ENCODE measurements at regions not wholly inside any gene's neighbourhood (a gene's known extent, or its start where the extent isn't known, plus 50 kb on each side); places are given as distances from the start of the nearest gene placed in this dataset.

DNA sequence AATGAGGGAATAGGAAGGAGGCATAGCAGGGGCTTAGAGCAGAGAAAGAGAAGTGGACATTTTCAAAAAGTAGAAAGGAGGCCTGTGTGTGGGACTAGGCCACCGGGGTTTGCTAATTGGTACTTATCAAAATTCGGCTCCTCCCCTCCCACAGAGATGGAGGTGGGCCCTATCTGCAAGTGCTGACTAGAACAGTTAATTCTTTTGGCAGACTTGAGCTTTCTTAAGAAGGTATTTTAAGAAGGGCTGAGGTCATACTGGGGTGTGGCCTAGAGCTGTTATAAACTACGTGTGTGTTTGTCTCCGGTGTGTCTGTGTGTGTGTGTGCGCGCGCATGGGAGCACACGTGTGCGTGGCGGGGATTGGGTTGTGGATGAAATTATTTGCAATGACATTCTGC lies 1086.5 kb downstream of the EFNA5 start:
- no peak for DNase-seq (ENCODE audit: low read depth)
- H3K4me3 ChIP-seq (ENCODE audit: low read depth, low read length) = no peak overlapping the region
- TF ChIP-seq, protein P1, sequence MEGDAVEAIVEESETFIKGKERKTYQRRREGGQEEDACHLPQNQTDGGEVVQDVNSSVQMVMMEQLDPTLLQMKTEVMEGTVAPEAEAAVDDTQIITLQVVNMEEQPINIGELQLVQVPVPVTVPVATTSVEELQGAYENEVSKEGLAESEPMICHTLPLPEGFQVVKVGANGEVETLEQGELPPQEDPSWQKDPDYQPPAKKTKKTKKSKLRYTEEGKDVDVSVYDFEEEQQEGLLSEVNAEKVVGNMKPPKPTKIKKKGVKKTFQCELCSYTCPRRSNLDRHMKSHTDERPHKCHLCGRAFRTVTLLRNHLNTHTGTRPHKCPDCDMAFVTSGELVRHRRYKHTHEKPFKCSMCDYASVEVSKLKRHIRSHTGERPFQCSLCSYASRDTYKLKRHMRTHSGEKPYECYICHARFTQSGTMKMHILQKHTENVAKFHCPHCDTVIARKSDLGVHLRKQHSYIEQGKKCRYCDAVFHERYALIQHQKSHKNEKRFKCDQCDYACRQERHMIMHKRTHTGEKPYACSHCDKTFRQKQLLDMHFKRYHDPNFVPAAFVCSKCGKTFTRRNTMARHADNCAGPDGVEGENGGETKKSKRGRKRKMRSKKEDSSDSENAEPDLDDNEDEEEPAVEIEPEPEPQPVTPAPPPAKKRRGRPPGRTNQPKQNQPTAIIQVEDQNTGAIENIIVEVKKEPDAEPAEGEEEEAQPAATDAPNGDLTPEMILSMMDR (conservative IDR thresholded peaks at IDR 0.05; ENCODE audit: low read depth, low read length) = no peak

- TF ChIP-seq, protein P1 (conservative IDR thresholded peaks at IDR 0.05; ENCODE audit: low read depth, low read length) = no peak
- H3K4me3 ChIP-seq (ENCODE audit: low read depth, low read length) = no peak overlapping the region
- DNase-seq (ENCODE audit: low read depth) = no peak
Measured at GRCh38 chr5:106578736-106579135, 1092.0 kb downstream of the EFNA5 start.

- DNase-seq (ENCODE audit: low read depth) = no peak
- TF ChIP-seq, protein P1 (conservative IDR thresholded peaks at IDR 0.05; ENCODE audit: low read depth, low read length) = no peak
- no peak overlapping the region for H3K4me3 ChIP-seq (ENCODE audit: low read depth, low read length)
Measured at GRCh38 chr5:106574820-106575219, 1095.9 kb downstream of the EFNA5 start.

DNA sequence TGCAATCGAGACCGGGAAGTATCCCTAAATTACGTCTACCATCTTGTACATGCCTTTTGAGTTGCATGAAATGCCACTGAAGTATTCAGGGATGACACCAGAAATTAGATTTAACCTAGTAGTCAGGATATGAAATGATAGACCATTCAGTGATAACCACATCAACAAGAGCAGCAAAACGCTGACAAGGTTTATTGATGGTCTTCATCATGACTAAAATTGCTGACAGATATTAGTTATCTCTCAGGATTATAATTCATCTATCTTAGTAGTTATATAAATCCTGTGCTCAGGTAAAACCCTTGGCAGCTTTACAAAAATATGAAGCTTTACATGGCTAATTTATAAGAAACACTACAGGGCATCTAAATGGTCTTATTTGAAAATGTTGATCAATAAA lies 1104.7 kb downstream of the EFNA5 start:
- TF ChIP-seq, protein P1 (conservative IDR thresholded peaks at IDR 0.05; ENCODE audit: low read depth, low read length) = no peak
- DNase-seq (ENCODE audit: low read depth) = no peak
- H3K4me3 ChIP-seq (ENCODE audit: low read depth, low read length) = no peak overlapping the region

GRCh38 chr5:106545325-106545724 lies 1125.4 kb downstream of the EFNA5 start:
- H3K4me3 ChIP-seq (ENCODE audit: low read depth, low read length) = no peak overlapping the region
- TF ChIP-seq, protein P1 (conservative IDR thresholded peaks at IDR 0.05; ENCODE audit: low read depth, low read length) = no peak
- DNase-seq (ENCODE audit: low read depth) = no peak

DNA sequence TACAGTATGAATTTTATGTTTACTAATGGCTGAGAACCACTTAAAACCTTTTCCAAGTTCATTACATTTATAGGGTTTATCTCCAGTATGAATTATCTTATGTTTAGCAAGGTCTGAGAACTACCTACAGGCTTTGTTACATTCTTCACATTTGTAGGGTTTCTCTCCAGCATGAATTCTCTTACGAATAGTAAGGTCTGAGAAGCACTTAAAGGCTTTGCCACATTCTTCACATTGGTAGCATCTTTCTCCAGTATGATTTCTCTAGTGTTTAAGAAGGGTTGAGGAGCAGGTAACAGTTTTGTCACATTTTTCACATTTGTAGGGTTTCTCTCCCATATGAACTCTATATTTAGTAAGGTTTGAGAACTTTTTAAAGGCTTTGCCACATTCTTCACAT lies 1127.4 kb downstream of the EFNA5 start:
- TF ChIP-seq, protein P1 (conservative IDR thresholded peaks at IDR 0.05; ENCODE audit: low read depth, low read length) = no peak
- DNase-seq (ENCODE audit: low read depth) = no peak
- H3K4me3 ChIP-seq (ENCODE audit: low read depth, low read length) = no peak overlapping the region

GRCh38 chr5:106530150-106530549 lies 1140.6 kb downstream of the EFNA5 start:
- DNase-seq (ENCODE audit: low read depth) = peak; percentile 4
- TF ChIP-seq, protein P1 (conservative IDR thresholded peaks at IDR 0.05; ENCODE audit: low read depth, low read length) = no peak

More at GRCh38 chr5:106530150-106530549, 1140.6 kb downstream of the EFNA5 start:
- no peak overlapping the region for H3K4me3 ChIP-seq (ENCODE audit: low read depth, low read length)

All from choroid plexus epithelial cell (primary cell).